Upper lobe of left lung (tissue), 6 donors: ENCODE measurements at regions not wholly inside any gene's neighbourhood (a gene's known extent, or its start where the extent isn't known, plus 50 kb on each side); places are given as distances from the start of the nearest gene placed in this dataset.
"Not testable (repeated sequence)": the region's sequence is repeated elsewhere in the genome, so short reads cannot be mapped to it uniquely, and the experiment has no call there.

Source experiments
- ATAC-seq, 2 donors: fragments of 200-7000 bp; cut with Tn5 transposase; one replicate each; pipeline ENCODE4 v1.9.1; 2022; ENCODE audit warnings: mild to moderate bottlenecking in 2 of 2, moderate library complexity in 2 of 2; ENCODE audit not compliant: low FRiP score in 2 of 2
- DNase-seq, 2 donors: peaks; one replicate each; pipeline ENCODE4 v3.0.0-alpha.2; 2019 to 2020
- H3K27ac ChIP-seq, 4 donors: fragments of 200-600 bp; sonication (generic); one replicate each; pipeline ENCODE4 v1.5.1; 2016 to 2019
- H3K27me3 ChIP-seq, 4 donors: fragments of 200-600 bp; sonication (generic); one replicate each; pipeline ENCODE4 v1.5.1; 2017 to 2019
- H3K36me3 ChIP-seq, 4 donors: fragments of 200-600 bp; sonication (generic); one replicate each; pipeline ENCODE4 v1.5.1; 2016 to 2019
- H3K4me1 ChIP-seq, 4 donors: fragments of 200-600 bp; sonication (generic); one replicate each; pipeline ENCODE4 v1.5.1; 2018 to 2019
- H3K4me3 ChIP-seq, 4 donors: fragments of 200-600 bp; sonication (generic); one replicate each; pipeline ENCODE4 v1.5.1; 2017 to 2019; ENCODE audit warnings: mild to moderate bottlenecking in 2 of 4, moderate library complexity in 1 of 4
- H3K9me3 ChIP-seq, 4 donors: fragments of 200-600 bp; sonication (generic); one replicate each; pipeline ENCODE4 v1.5.1; 2018 to 2019
- CTCF ChIP-seq, 6 experiments: fragments of 450-650 bp in 4 of 6; fragments of 200-600 bp in 2 of 6; sonication (generic) in 2 of 6; IDR thresholded peaks; one replicate each; pipeline ENCODE4 v1.5.1; 2016 to 2019; ENCODE audit warnings: antibody characterized with exemption in 6 of 6
- EP300 ChIP-seq, 4 donors: sonication (generic); formaldehyde crosslinking; IDR thresholded peaks; one replicate each; pipeline ENCODE4 v1.5.1; 2017; ENCODE audit warnings: antibody characterized with exemption in 4 of 4, control low read depth in 2 of 4
- POLR2A ChIP-seq, 4 donors: fragments of 450-650 bp; IDR thresholded peaks; one replicate each; pipeline ENCODE4 v1.5.1; 2016 to 2017; ENCODE audit warnings: antibody characterized with exemption in 4 of 4, mild to moderate bottlenecking in 2 of 4
- POLR2AphosphoS5 ChIP-seq, 2 donors: sonication (generic); formaldehyde crosslinking; IDR thresholded peaks; one replicate each; pipeline ENCODE4 v1.5.1; 2017; ENCODE audit warnings: antibody characterized with exemption in 2 of 2
- WGBS, 2 donors: methylation state at CpG; one replicate each; pipeline ENCODE4 v1.1.5; 2017 to 2018; 5-methylcytosine and 5-hydroxymethylcytosine counted together
- donor health status: DM: no; HTN: no; CAD: no; lungs with moderate emphysema.
- donor health status: DM: no; HTN: yes; CAD: no; lungs with severe emphysema.

- no peak for ATAC-seq
- Histone ChIP-seq H3K4me3 (no peak overlapping the region), H3K9me3 (no peaks in the 10 kb centered on the region), H3K36me3 (no peaks in the 10 kb centered on the region), H3K27me3 (no peaks in the 10 kb centered on the region), H3K4me1 (no peaks in the 10 kb centered on the region), H3K27ac (no peak overlapping the region)
- DNase-seq = no peak
- TF ChIP-seq POLR2AphosphoS5 (IDR thresholded peaks at IDR 0.05) (no peak), POLR2A (IDR thresholded peaks at IDR 0.05) (no peak), EP300 (IDR thresholded peaks at IDR 0.05) (no peak)
- 87 to 97% methylated on average over 1 of the region's 1 CpG for WGBS, 2 donors
These were observed 384.7 kb upstream of the MAN1A1 start for GRCh38 chr6:119734227-119734626.

GRCh38 chr6:119728935-119729334 lies 379.4 kb upstream of the MAN1A1 start:
- no peak for DNase-seq
- no peak overlapping the region for H3K4me3 ChIP-seq
- H3K9me3 ChIP-seq = no peaks in the 10 kb centered on the region

GRCh38 chr6:119728220-119728750 lies 378.7 kb upstream of the MAN1A1 start:
- no peaks in the 10 kb centered on the region for H3K9me3 ChIP-seq
- 93 to 94% methylated on average over 7 of the region's 7 CpGs for WGBS, 2 donors
- no peaks in the 10 kb centered on the region for H3K36me3 ChIP-seq
- H3K4me3 ChIP-seq = no peak overlapping the region
- no peak overlapping the region for H3K27ac ChIP-seq
- no peaks in the 10 kb centered on the region for H3K27me3 ChIP-seq
- H3K4me1 ChIP-seq = no peaks in the 10 kb centered on the region
- ATAC-seq (no peak), DNase-seq (no peak)
- no peak for TF ChIP-seq POLR2AphosphoS5 (IDR thresholded peaks at IDR 0.05)
- TF ChIP-seq CTCF (IDR thresholded peaks at IDR 0.05) = no peak
- TF ChIP-seq EP300 (IDR thresholded peaks at IDR 0.05) = no peak
- no peak for TF ChIP-seq POLR2A (IDR thresholded peaks at IDR 0.05)

More at GRCh38 chr6:119728935-119729334, 379.4 kb upstream of the MAN1A1 start:
- H3K4me1 ChIP-seq = no peaks in the 10 kb centered on the region
- no peak for ATAC-seq
- WGBS, 2 donors = 73 to 86% methylated on average over 3 of the region's 3 CpGs
- no peaks in the 10 kb centered on the region for H3K27me3 ChIP-seq
- no peak for TF ChIP-seq EP300 (IDR thresholded peaks at IDR 0.05)
- no peak for TF ChIP-seq POLR2AphosphoS5 (IDR thresholded peaks at IDR 0.05)
- no peak for TF ChIP-seq POLR2A (IDR thresholded peaks at IDR 0.05)
- no peak for TF ChIP-seq CTCF (IDR thresholded peaks at IDR 0.05)
- no peaks in the 10 kb centered on the region for H3K36me3 ChIP-seq
- H3K27ac ChIP-seq = no peak overlapping the region

GRCh38 chr6:119727504-119728219 lies 378.1 kb upstream of the MAN1A1 start:
- H3K4me1 ChIP-seq = no peaks in the 10 kb centered on the region
- H3K27me3 ChIP-seq = no peaks in the 10 kb centered on the region
- ATAC-seq (no peak), DNase-seq (no peak)
- no peak overlapping the region for H3K4me3 ChIP-seq
- TF ChIP-seq CTCF (IDR thresholded peaks at IDR 0.05) (no peak), POLR2AphosphoS5 (IDR thresholded peaks at IDR 0.05) (no peak), EP300 (IDR thresholded peaks at IDR 0.05) (no peak), POLR2A (IDR thresholded peaks at IDR 0.05) (no peak)
- H3K9me3 ChIP-seq = no peaks in the 10 kb centered on the region
- H3K36me3 ChIP-seq = no peaks in the 10 kb centered on the region
- WGBS, 2 donors = 75 to 91% methylated on average over 3 of the region's 3 CpGs
- H3K27ac ChIP-seq = no peak overlapping the region

GRCh38 chr6:119726912-119727311 lies 377.4 kb upstream of the MAN1A1 start:
- H3K4me3 ChIP-seq, DNase-seq, H3K27me3 ChIP-seq, H3K4me1 ChIP-seq, H3K36me3 ChIP-seq, H3K9me3 ChIP-seq, ATAC-seq, H3K27ac ChIP-seq: not testable (repeated sequence)

- no peaks in the 10 kb centered on the region for H3K27me3 ChIP-seq
- no peaks in the 10 kb centered on the region for H3K9me3 ChIP-seq
- TF ChIP-seq POLR2AphosphoS5 (IDR thresholded peaks at IDR 0.05) = no peak
- DNase-seq (no peak), ATAC-seq (no peak)
- no peak overlapping the region for H3K27ac ChIP-seq
- no peaks in the 10 kb centered on the region for H3K4me1 ChIP-seq
- no peak overlapping the region for H3K4me3 ChIP-seq
- WGBS, 2 donors = 90 to 93% methylated on average over 4 of the region's 4 CpGs
- no peaks in the 10 kb centered on the region for H3K36me3 ChIP-seq
These were observed 376.5 kb upstream of the MAN1A1 start for GRCh38 chr6:119726086-119726485.
